Endothelial cell of umbilical vein (primary cell): ENCODE measurements at regions not wholly inside any gene's neighbourhood (a gene's known extent, or its start where the extent isn't known, plus 50 kb on each side); places are given as distances from the start of the nearest gene placed in this dataset.

Source experiments
- BruUV-seq: library from RNA; stranded (reverse); fragments of 400-500 nt; replicated peaks from 2 replicates; lab custom pipeline; 2021; lab: Mats Ljungman, UMichigan
- CTCF ChIA-PET: fragments of 300-600, 350-600 bp; sonication (Branson Sonifier 250); formaldehyde crosslinking; loops from one replicate; lab custom pipeline; 2021; ENCODE audit warnings: antibody characterized with exemption, inconsistent platforms; lab: Charles Lee
- POLR2A ChIA-PET: fragments of 300-600, 350-600 bp; sonication (Branson Sonifier 250); formaldehyde crosslinking; loops from one replicate; lab custom pipeline; 2021; ENCODE audit warnings: antibody characterized with exemption, inconsistent platforms; lab: Charles Lee
- DNase-seq: peaks from one replicate; pipeline ENCODE4 v3.0.0-alpha.2; 2011; ENCODE audit warnings: low read depth, low spot score
- FAIRE-seq: peaks from 2 replicates; lab custom pipeline; 2011; peaks lifted over from hg19 to GRCh38; lab: Jason Lieb, UNC
- H2AFZ ChIP-seq: 2 replicates; pipeline ENCODE4 v1.6.0; 2012; ENCODE audit warnings: low read depth, low read length, control low read depth, inconsistent platforms
- H3K27ac ChIP-seq: 2 replicates; pipeline ENCODE4 v1.5.1; 2011; ENCODE audit warnings: low read depth, mild to moderate bottlenecking, control low read depth, low read length, moderate library complexity; ENCODE audit not compliant: insufficient read depth
- H3K27me3 ChIP-seq, 2 experiments: 2 replicates each; pipeline versions ENCODE4 v1.6.0 to v1.6.1; 2011; ENCODE audit warnings: low read length in 2 of 2, mixed read lengths in 1 of 2; ENCODE audit not compliant: control insufficient read depth in 2 of 2, insufficient read depth in 2 of 2
- H3K36me3 ChIP-seq, 2 experiments: 2 replicates in 1 of 2; 3 replicates in 1 of 2; pipeline ENCODE4 v1.5.1; 2011; ENCODE audit warnings: low read length in 2 of 2, mild to moderate bottlenecking in 1 of 2, moderate library complexity in 1 of 2; ENCODE audit not compliant: control insufficient read depth in 2 of 2, insufficient read depth in 2 of 2; ENCODE audit errors: extremely low read depth in 1 of 2
- H3K4me1 ChIP-seq: 3 replicates; pipeline ENCODE4 v1.5.1; 2011; ENCODE audit warnings: mild to moderate bottlenecking, low read length; ENCODE audit not compliant: control insufficient read depth, insufficient read depth; ENCODE audit errors: extremely low read depth
- H3K4me2 ChIP-seq: 2 replicates; pipeline ENCODE4 v1.6.1; 2011; ENCODE audit warnings: low read length, control low read depth, mixed read lengths; ENCODE audit not compliant: insufficient read depth
- H3K4me3 ChIP-seq, 3 experiments: fragments of 200-600 bp in 1 of 3; sonication (generic), shearing (Covaris generic) in 1 of 3; replicated peaks in 1 of 3; 2 replicates each; pipeline ENCODE4 v1.5.1; 2011 to 2016; ENCODE audit warnings: control low read depth in 3 of 3, low read length in 3 of 3, mild to moderate bottlenecking in 2 of 3, inconsistent platforms in 1 of 3, low read depth in 1 of 3, moderate library complexity in 1 of 3; ENCODE audit not compliant: insufficient read depth in 1 of 3
- H3K79me2 ChIP-seq: 2 replicates; pipeline ENCODE4 v1.6.0; 2012; ENCODE audit warnings: low read length, inconsistent platforms; ENCODE audit not compliant: control insufficient read depth, insufficient read depth
- H3K9ac ChIP-seq: replicated peaks from 2 replicates; pipeline ENCODE3; 2011; ENCODE audit warnings: low read length, control low read depth; ENCODE audit not compliant: insufficient read depth; ENCODE audit errors: extremely low read depth
- H3K9me1 ChIP-seq: replicated peaks from 3 replicates; pipeline ENCODE4 v1.6.0; 2011; ENCODE audit warnings: mild to moderate bottlenecking, low read length; ENCODE audit not compliant: control insufficient read depth, insufficient read depth; ENCODE audit errors: extremely low read depth
- H3K9me3 ChIP-seq: replicated peaks from 2 replicates; pipeline ENCODE4 v1.5.1; 2012; ENCODE audit warnings: low read length, inconsistent platforms; ENCODE audit not compliant: control insufficient read depth, insufficient read depth
- H4K20me1 ChIP-seq: replicated peaks from 2 replicates; pipeline ENCODE3; 2011; ENCODE audit warnings: mild to moderate bottlenecking, low read length; ENCODE audit not compliant: control insufficient read depth, insufficient read depth; ENCODE audit errors: extremely low read depth
- CTCF ChIP-seq, 2 donors: IDR thresholded peaks; 1 replicate in 1 of 2; 2 replicates in 1 of 2; pipeline ENCODE4 v1.5.1; 2011; ENCODE audit warnings: low read length in 2 of 2, mild to moderate bottlenecking in 2 of 2, moderate library complexity in 2 of 2, control low read depth in 1 of 2, inconsistent platforms in 1 of 2, low read depth in 1 of 2; ENCODE audit not compliant: insufficient read depth in 1 of 2; ENCODE audit errors: extremely low read depth in 1 of 2
- EZH2 ChIP-seq: IDR thresholded peaks from 2 replicates; pipeline ENCODE4 v1.6.1; 2012; ENCODE audit warnings: borderline replicate concordance, low read depth, mild to moderate bottlenecking, moderate library complexity, low read length, inconsistent platforms; ENCODE audit not compliant: severe bottlenecking
- FOS ChIP-seq: IDR thresholded peaks from 2 replicates; pipeline ENCODE4 v1.6.1; 2011; ENCODE audit warnings: mild to moderate bottlenecking, low read length, moderate library complexity, borderline replicate concordance; ENCODE audit not compliant: insufficient read depth
- GATA2 ChIP-seq: IDR thresholded peaks from 2 replicates; pipeline ENCODE4 v1.7.0; 2011; ENCODE audit warnings: low read depth, mild to moderate bottlenecking, moderate library complexity, mixed read lengths, low read length; ENCODE audit not compliant: insufficient read length, insufficient read depth
- JUN ChIP-seq: IDR thresholded peaks from 2 replicates; pipeline ENCODE4 v1.6.1; 2011; ENCODE audit warnings: borderline replicate concordance, low read depth; ENCODE audit not compliant: insufficient read length, insufficient read depth
- MYC ChIP-seq: IDR thresholded peaks from one replicate; pipeline ENCODE4 v1.6.1; 2011; ENCODE audit warnings: mild to moderate bottlenecking, low read depth, low read length
- POLR2A ChIP-seq: IDR thresholded peaks from 2 replicates; pipeline ENCODE4 v1.6.1; 2012; ENCODE audit warnings: low read depth, mild to moderate bottlenecking, control low read depth, low read length
- POLR2AphosphoS5 ChIP-seq: IDR thresholded peaks from 2 replicates; pipeline ENCODE4 v1.6.1; 2012; ENCODE audit warnings: low read depth, mild to moderate bottlenecking, control low read depth, low read length, moderate library complexity; ENCODE audit not compliant: insufficient read depth
- dilution Hi-C: fragments of 300-500 bp; cut with MboI; formaldehyde crosslinking; loops from one replicate; pipeline ENCODE4 v1.15.0; 2019; ENCODE audit warnings: low sequenced_read_pairs; ENCODE audit not compliant: extremely low pct_ligation_motif_present
- intact Hi-C: fragments of 100-400 bp; cut with micrococcal nuclease; formaldehyde crosslinking; loops from one replicate; pipeline ENCODE4 v1.10.0; 2022
- TF ChIP-seq, protein P1 (sequence below): IDR thresholded peaks from 2 replicates; pipeline ENCODE4 v1.6.1; 2011; ENCODE audit not compliant: insufficient read depth, insufficient read length

DNA sequence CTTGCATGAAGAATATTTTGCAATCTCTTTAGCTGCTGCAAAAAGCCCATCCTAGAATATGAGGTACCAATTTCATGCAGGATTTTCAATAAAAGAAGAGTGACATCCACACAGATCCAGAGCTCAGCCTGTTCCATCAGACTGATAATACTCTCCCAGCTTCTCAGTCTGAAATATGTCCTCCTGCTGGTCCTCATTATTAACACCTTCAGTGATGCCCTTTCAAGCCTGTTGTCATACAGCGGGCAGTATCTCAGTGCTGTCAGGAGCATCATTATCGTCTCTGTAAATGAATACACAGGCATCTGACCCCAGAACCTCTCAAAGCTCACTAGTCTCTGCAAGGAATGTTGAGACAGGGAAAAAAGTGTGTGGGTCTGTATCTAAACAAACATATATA, 1387.8 kb downstream of the OTOL1 start:
- no peaks in the 10 kb centered on the region for H3K4me1 ChIP-seq
- H3K9me1 ChIP-seq = no peaks in the 10 kb centered on the region
- H3K27ac ChIP-seq = no peak overlapping the region
- H3K27me3 ChIP-seq = no peaks in the 10 kb centered on the region
- no peak overlapping the region for H3K4me3 ChIP-seq
- DNase-seq = no peak
- H4K20me1 ChIP-seq = no peaks in the 10 kb centered on the region
- H3K9ac ChIP-seq = no peak overlapping the region
- H3K4me2 ChIP-seq = no peak overlapping the region
- POLR2A ChIA-PET = no interaction called here
- no peak for FAIRE-seq
- BruUV-seq = no TSS peak
- intact Hi-C loops = no loop called here
- dilution Hi-C loops = no loop called here
- no peaks in the 10 kb centered on the region for H3K36me3 ChIP-seq
- H2AFZ ChIP-seq = no peak overlapping the region
- CTCF ChIA-PET = no interaction called here
- TF ChIP-seq MYC (no peak), FOS (no peak), GATA2 (no peak), EZH2 (no peak), POLR2A (no peak), POLR2AphosphoS5 (no peak), CTCF (IDR thresholded peaks at IDR 0.05; ENCODE audit: extremely low read depth in 1 of 2, insufficient read depth in 1 of 2, low read depth in 1 of 2, low read length in 2 of 2) (no peak), JUN (no peak)
- TF ChIP-seq, protein P1, sequence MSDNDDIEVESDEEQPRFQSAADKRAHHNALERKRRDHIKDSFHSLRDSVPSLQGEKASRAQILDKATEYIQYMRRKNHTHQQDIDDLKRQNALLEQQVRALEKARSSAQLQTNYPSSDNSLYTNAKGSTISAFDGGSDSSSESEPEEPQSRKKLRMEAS = no peak
- H3K9me3 ChIP-seq = peaks cover 4% of the 10 kb centered on the region
- no peaks in the 10 kb centered on the region for H3K79me2 ChIP-seq
